ENCODE measurements at regions not wholly inside any gene's neighbourhood (a gene's known extent, or its start where the extent isn't known, plus 50 kb on each side); places are given as distances from the start of the nearest gene placed in this dataset.

DNA sequence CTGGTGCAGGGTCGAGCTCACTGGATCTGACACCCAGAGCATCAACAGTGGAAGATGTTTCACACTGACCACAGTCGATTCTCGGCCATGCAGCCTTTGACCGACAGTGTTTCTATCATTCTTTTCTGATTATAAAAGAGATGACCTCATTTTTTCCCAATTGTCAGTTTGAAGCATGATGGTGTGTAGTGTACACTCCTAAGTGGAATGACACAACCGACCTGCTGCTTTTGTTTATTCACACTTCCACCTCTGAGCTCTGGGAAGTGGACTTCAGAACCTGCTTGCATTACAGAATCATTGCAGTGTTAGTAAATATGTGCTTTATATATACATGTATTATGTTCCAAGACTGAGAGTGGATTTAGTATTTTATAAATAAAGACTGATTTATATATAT is 128.6 kb downstream of the IRX2 start:
- CTCF ChIA-PET = no interaction called here
- Histone ChIP-seq H3K4me1 (ENCODE audit: insufficient read depth, low read length) (no peaks in the 10 kb centered on the region), H3K4me2 (ENCODE audit: low read length) (no peak overlapping the region), H3K9me3 (ENCODE audit: low read length) (no peaks in the 10 kb centered on the region), H3K4me3 (ENCODE audit: low read length) (no peak overlapping the region), H3K79me2 (ENCODE audit: low read length) (no peaks in the 10 kb centered on the region), H2AFZ (ENCODE audit: low read length) (no peak overlapping the region), H3F3A (ENCODE audit: low read length, unreplicated experiment) (no peaks in the 10 kb centered on the region), H4K20me1 (ENCODE audit: low read length) (no peaks in the 10 kb centered on the region), H3K36me3 (ENCODE audit: low read depth, low read length) (no peaks in the 10 kb centered on the region), H3K27ac (ENCODE audit: low read length) (no peak overlapping the region), H3K27me3 (ENCODE audit: low read length) (peaks cover 71% of the 10 kb centered on the region), H3K9me2 (replicated peaks; ENCODE audit: low read length) (no peaks in the 10 kb centered on the region), H3K9ac (ENCODE audit: low read length) (no peak overlapping the region)
- BruUV-seq (replicated peaks) = no TSS peak
- intact Hi-C loops (cut with micrococcal nuclease) = no loop called here
- ATAC-seq = no peak
- TF ChIP-seq EZH2phosphoT487 (IDR thresholded peaks at IDR 0.05; ENCODE audit: borderline replicate concordance, low read length) (no peak), EZH2 (IDR thresholded peaks at IDR 0.05; ENCODE audit: low read length, unreplicated experiment) (no peak), CTCF (conservative IDR thresholded peaks at IDR 0.05; ENCODE audit: low read depth, low read length) (no peak)
- DNase-seq = no peak
- POLR2A ChIA-PET (ENCODE audit: unreplicated experiment) = no interaction called here

DNA sequence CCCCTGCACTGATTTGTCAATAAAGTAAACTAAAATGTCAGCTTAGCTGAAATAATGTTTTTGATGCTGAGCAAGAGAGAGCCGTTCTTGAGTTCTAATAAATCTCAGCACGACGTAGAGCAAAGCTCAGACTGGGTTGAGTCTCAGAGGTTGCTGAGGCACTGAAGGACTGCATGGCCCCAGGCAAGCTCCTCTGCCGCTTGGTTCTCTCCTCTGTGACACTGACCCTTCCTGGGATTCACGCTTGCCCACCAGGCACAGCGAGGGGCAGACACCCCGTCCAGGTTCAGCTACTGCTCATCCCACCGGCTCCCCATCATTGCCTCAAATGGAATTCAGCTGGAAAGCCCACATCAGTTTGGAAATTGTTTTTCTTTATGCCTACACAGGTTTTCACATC is 129.8 kb downstream of the IRX2 start:
- DNase-seq = no peak
- Histone ChIP-seq H3K4me3 (ENCODE audit: low read length) (no peak overlapping the region), H3K27me3 (ENCODE audit: low read length) (peaks cover 78% of the 10 kb centered on the region), H3K27ac (ENCODE audit: low read length) (no peak overlapping the region), H3K79me2 (ENCODE audit: low read length) (no peaks in the 10 kb centered on the region), H3K9me3 (ENCODE audit: low read length) (no peaks in the 10 kb centered on the region), H4K20me1 (ENCODE audit: low read length) (no peaks in the 10 kb centered on the region), H2AFZ (ENCODE audit: low read length) (no peak overlapping the region), H3K9ac (ENCODE audit: low read length) (no peak overlapping the region), H3F3A (ENCODE audit: low read length, unreplicated experiment) (no peaks in the 10 kb centered on the region), H3K36me3 (ENCODE audit: low read depth, low read length) (no peaks in the 10 kb centered on the region), H3K4me2 (ENCODE audit: low read length) (no peak overlapping the region), H3K4me1 (ENCODE audit: insufficient read depth, low read length) (no peaks in the 10 kb centered on the region), H3K9me2 (replicated peaks; ENCODE audit: low read length) (no peaks in the 10 kb centered on the region)
- BruUV-seq (replicated peaks) = no TSS peak
- no peak for ATAC-seq
- POLR2A ChIA-PET (ENCODE audit: unreplicated experiment) = no interaction called here
- CTCF ChIA-PET = interaction anchor here (0.5 kb wide), 1 partner anchor 125 kb away, joined by 3 read pairs; no protein-coding TSS in a partner anchor
- TF ChIP-seq EZH2 (IDR thresholded peaks at IDR 0.05; ENCODE audit: low read length, unreplicated experiment) (no peak), EZH2phosphoT487 (IDR thresholded peaks at IDR 0.05; ENCODE audit: borderline replicate concordance, low read length) (no peak), CTCF (conservative IDR thresholded peaks at IDR 0.05; ENCODE audit: low read depth, low read length) (no peak)
- intact Hi-C loops (cut with micrococcal nuclease) = no loop called here

DNA sequence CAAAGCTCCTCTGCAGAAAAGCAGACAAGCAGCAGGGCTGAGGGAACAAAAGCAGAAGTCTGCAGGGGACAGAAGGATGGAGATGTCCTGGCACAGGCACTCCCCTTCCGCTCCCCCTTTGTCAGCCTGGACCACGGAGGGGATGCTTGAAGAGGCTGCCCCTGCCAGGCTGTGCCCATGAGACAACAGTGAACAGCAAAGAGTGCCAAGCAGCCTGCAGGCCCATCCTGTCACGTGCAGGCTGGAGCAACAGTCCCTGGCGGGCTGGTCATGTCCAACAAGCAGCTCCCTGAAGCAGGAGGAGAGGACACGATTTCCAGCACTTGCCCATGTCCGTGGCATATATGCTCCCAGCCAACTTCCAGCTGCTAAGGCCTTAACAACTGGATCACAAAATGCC is 132.3 kb downstream of the IRX2 start:
- intact Hi-C loops (cut with micrococcal nuclease) = no loop called here

More for the DNA sequence above, 132.3 kb downstream of the IRX2 start:
- POLR2A ChIA-PET (ENCODE audit: unreplicated experiment) = no interaction called here
- no peak overlapping the region for H3K9ac ChIP-seq (ENCODE audit: low read length)
- no peak overlapping the region for H2AFZ ChIP-seq (ENCODE audit: low read length)
- H3K79me2 ChIP-seq (ENCODE audit: low read length) = no peaks in the 10 kb centered on the region
- no peaks in the 10 kb centered on the region for H3K9me2 ChIP-seq (replicated peaks; ENCODE audit: low read length)
- no peak for TF ChIP-seq CTCF (conservative IDR thresholded peaks at IDR 0.05; ENCODE audit: low read depth, low read length)
- TF ChIP-seq EZH2 (IDR thresholded peaks at IDR 0.05; ENCODE audit: low read length, unreplicated experiment) = no peak
- TF ChIP-seq EZH2phosphoT487 (IDR thresholded peaks at IDR 0.05; ENCODE audit: borderline replicate concordance, low read length) = no peak
- no peaks in the 10 kb centered on the region for H3K9me3 ChIP-seq (ENCODE audit: low read length)
- H3F3A ChIP-seq (ENCODE audit: low read length, unreplicated experiment) = no peaks in the 10 kb centered on the region
- peaks cover 61% of the 10 kb centered on the region for H3K27me3 ChIP-seq (ENCODE audit: low read length)
- H3K4me3 ChIP-seq (ENCODE audit: low read length) = no peak overlapping the region
- no peak overlapping the region for H3K4me2 ChIP-seq (ENCODE audit: low read length)
- DNase-seq (no peak), ATAC-seq (no peak)
- no peak overlapping the region for H3K27ac ChIP-seq (ENCODE audit: low read length)
- no TSS peak for BruUV-seq (replicated peaks)
- CTCF ChIA-PET = no interaction called here
- H3K4me1 ChIP-seq (ENCODE audit: insufficient read depth, low read length) = no peaks in the 10 kb centered on the region
- H3K36me3 ChIP-seq (ENCODE audit: low read depth, low read length) = no peaks in the 10 kb centered on the region
- H4K20me1 ChIP-seq (ENCODE audit: low read length) = no peaks in the 10 kb centered on the region
